DOHH2 (cell line): ENCODE measurements at regions not wholly inside any gene's neighbourhood (a gene's known extent, or its start where the extent isn't known, plus 50 kb on each side); places are given as distances from the start of the nearest gene placed in this dataset.

Experiments used
- CTCF ChIP-seq: fragments of 200-600 bp; sonication (generic); IDR thresholded peaks from one replicate; pipeline ENCODE4 v1.5.1; 2014; ENCODE audit warnings: antibody characterized with exemption, mild to moderate bottlenecking, low read depth, low read length; ENCODE audit not compliant: poor library complexity, severe bottlenecking
- EZH2phosphoT487 ChIP-seq: fragments of 200-600 bp; sonication (generic); IDR thresholded peaks from 2 replicates; pipeline ENCODE4 v1.6.1; 2017; ENCODE audit warnings: borderline replicate concordance, mild to moderate bottlenecking, antibody characterized with exemption, low read length, moderate library complexity, mixed read lengths

- TF ChIP-seq CTCF, result no peak
- TF ChIP-seq EZH2phosphoT487, result no peak
Observed at GRCh38 chr3:106004826-106005225, 136.0 kb upstream of the CBLB start.
